Fibroblast of skin of abdomen (primary cell): ENCODE measurements at regions not wholly inside any gene's neighbourhood (a gene's known extent, or its start where the extent isn't known, plus 50 kb on each side); places are given as distances from the start of the nearest gene placed in this dataset.
A peak's percentile ranks its signal among the peaks of the same experiment; 100 is the strongest.
"Not testable (repeated sequence)": the region's sequence is repeated elsewhere in the genome, so short reads cannot be mapped to it uniquely, and the experiment has no call there.

Experiments
- DNase-seq: peaks from one replicate; pipeline ENCODE4 v3.0.0-alpha.2; 2013

- peak; percentile 82 for DNase-seq
These were observed 56.0 kb downstream of the EN1 start for GRCh38 chr2:118791483-118791882.

GRCh38 chr2:118786746-118787145 is 60.7 kb downstream of the EN1 start:
- DNase-seq = no peak

GRCh38 chr2:118784860-118785259 is 62.6 kb downstream of the EN1 start:
- no peak for DNase-seq

- DNase-seq = no peak
These were observed 68.1 kb downstream of the EN1 start for GRCh38 chr2:118779362-118779761.

- DNase-seq = peak; percentile 57
These were observed 72.9 kb downstream of the EN1 start for GRCh38 chr2:118774458-118775133.

GRCh38 chr2:118773826-118774225 is 73.6 kb downstream of the EN1 start:
- DNase-seq = no peak

- DNase-seq = no peak
These were observed 74.8 kb downstream of the EN1 start for GRCh38 chr2:118772487-118773200.

GRCh38 chr2:118769707-118770400 is 77.6 kb downstream of the EN1 start:
- DNase-seq = no peak

GRCh38 chr2:118766871-118767270 is 80.6 kb downstream of the EN1 start:
- peak; percentile 55 for DNase-seq

- peak; percentile 31 for DNase-seq
These were observed 82.6 kb downstream of the EN1 start for GRCh38 chr2:118764855-118765254.

- DNase-seq = peak; percentile 64
These were observed 83.7 kb downstream of the EN1 start for GRCh38 chr2:118763797-118764196.

- no peak for DNase-seq
These were observed 85.2 kb downstream of the EN1 start for GRCh38 chr2:118762290-118762689.

- no peak for DNase-seq
These were observed 85.7 kb downstream of the EN1 start for GRCh38 chr2:118761771-118762170.

GRCh38 chr2:118755901-118756300 is 91.5 kb downstream of the EN1 start:
- DNase-seq = no peak

GRCh38 chr2:118755384-118755783 is 92.1 kb downstream of the EN1 start:
- DNase-seq = no peak

GRCh38 chr2:118752762-118753429 is 94.6 kb downstream of the EN1 start:
- DNase-seq = no peak

- peak; percentile 69 for DNase-seq
These were observed 96.4 kb downstream of the EN1 start for GRCh38 chr2:118750959-118751565.

GRCh38 chr2:118748245-118748885 is 99.1 kb downstream of the EN1 start:
- DNase-seq = no peak

GRCh38 chr2:118747637-118748036 is 99.8 kb downstream of the EN1 start:
- no peak for DNase-seq

GRCh38 chr2:118747066-118747465 is 100.4 kb downstream of the EN1 start:
- no peak for DNase-seq

GRCh38 chr2:118744682-118745181 is 102.7 kb downstream of the EN1 start:
- DNase-seq = not testable (repeated sequence)
